KG1 (cell line): ENCODE measurements at regions not wholly inside any gene's neighbourhood (a gene's known extent, or its start where the extent isn't known, plus 50 kb on each side); places are given as distances from the start of the nearest gene placed in this dataset.
"Not testable (repeated sequence)": the region's sequence is repeated elsewhere in the genome, so short reads cannot be mapped to it uniquely, and the experiment has no call there.

ENCODE experiments used
- DNase-seq: peaks from one replicate; lab custom pipeline; 2025; lab: John Stamatoyannopoulos, UW

DNA sequence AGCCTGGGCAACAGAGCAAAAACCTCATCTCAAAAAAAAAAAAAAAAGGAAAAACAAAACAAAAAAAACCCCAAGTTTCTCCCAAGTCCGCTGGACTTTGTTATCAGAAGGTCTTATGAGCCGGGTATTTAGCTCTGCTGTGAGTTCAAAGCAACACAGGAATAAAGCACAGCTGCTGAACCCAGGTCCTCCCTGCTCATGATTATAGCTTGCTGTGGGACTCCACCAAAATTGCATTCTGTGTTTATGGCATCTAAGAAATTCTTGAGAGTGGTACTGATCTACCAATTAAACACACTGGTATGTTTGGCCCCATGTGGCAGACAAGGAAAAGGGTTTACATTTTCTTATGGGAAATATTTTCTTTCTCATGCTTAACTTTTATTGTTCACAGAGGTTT lies 93.6 kb upstream of the NEDD9 start:
- no peak for DNase-seq

DNA sequence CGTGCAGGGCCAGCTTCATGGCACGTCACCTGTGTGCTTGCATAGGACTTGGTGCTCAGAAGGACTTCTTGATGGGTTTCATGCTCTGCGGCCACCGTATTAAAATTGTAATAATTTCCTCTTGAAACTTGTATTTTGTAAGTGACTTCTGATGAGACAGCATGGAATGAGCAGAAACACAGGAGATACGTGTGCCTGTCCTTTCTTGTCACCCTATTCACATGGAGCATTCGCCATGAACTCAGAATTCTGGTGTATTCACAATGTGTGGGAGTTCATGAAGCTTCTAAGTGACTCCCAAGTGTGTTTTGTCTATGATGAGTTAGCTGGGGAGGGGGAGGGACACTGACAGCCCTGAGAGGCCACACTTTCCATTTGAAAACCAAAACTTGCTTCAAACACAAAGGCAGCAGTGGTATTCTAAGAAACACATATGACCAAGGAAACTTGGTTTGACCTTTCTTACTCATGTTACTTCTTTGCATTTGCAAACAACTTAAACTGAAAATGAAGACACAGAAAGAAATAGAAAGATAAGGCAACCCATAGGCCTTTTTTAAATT lies 92.1 kb upstream of the NEDD9 start:
- DNase-seq: no peak

GRCh38 chr6:11323666-11324452 lies 91.4 kb upstream of the NEDD9 start:
- no peak for DNase-seq

DNA sequence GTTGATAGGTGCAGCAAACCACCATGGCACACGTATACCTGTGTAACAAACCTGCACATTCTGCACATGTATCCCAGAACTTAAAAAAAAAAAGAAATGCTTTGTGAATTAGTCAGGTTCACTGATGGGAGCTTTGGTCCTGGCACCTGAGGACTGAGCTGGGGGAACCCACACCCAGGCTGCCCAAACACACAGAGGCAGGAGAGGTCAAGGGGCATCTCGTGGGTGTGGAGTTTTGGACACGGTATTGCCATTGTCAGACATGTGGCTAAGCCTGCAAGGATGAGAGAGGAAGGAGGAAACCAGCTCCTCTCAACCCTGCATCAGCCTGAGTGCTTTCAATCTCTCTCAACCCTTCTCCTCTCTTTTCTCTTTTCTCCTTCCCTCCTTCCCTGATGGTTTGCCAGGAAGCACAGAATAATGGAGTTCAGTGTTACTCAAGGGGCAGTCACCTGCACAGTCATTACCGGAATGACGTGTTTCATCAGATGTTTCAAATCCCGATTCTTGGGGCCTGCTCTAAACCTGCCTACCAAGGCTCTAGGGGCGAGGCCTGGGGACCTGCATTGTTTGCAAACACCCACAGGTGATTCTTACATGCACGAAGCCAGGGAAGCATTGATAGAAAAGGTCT lies 89.9 kb upstream of the NEDD9 start:
- no peak for DNase-seq

DNA sequence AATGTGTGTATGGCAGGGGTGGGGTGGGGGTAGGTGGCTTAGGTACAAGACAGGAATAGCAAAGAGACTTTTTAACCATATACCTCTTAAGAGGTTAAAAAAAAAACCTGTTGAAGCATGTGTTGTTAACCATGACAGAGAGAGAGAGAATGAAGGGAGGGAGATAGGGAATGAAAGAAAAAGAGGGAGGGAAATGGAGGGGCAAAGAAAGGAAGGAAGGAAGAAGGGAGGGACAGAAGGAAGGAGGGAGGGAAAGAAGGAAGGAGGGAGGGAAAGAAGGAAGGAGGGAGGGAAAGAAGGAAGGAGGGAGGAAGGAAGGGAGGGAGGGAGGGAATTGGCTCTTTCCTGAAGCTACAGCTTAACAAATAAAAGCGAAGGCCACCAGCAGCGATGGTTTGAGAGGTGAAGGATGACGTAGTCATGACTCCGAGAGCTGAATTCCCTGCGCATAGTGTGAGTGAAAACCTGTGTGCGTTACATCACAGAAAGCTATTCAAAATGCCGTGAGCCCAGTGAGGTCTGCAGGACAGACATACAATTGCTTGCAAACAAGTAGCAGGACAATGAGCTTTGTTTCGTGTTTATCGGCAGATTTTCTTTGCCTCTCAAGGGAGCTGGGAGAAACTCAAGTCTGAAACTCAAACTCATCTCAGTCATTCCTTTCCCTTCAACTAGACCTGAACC lies 88.6 kb upstream of the NEDD9 start:
- DNase-seq: no peak

GRCh38 chr6:11318835-11319813 lies 86.7 kb upstream of the NEDD9 start:
- no peak for DNase-seq

- no peak for DNase-seq
These were observed 85.7 kb upstream of the NEDD9 start for GRCh38 chr6:11317885-11318771.

- no peak for DNase-seq
These were observed 83.4 kb upstream of the NEDD9 start for GRCh38 chr6:11315743-11316437.

DNA sequence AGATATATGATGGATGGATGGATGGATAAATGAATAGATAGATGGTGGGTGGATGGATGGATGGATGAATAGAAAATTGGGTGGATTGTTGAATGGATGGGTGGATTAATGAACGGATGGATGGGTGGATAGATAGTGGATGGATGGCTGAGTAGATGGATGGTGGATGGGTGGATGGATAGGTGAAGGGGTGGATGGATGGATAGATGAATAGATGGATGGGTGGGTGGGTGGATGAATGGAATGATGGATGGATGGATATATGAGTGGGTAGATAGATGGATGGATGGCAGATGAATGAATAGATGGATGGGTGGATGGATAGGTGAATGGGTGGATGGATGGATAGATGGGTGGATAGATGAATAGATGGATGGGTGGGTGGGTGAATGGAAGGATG lies 80.7 kb upstream of the NEDD9 start:
- DNase-seq: no peak

- DNase-seq: no peak
These were observed 79.5 kb upstream of the NEDD9 start for GRCh38 chr6:11311970-11312369.

- no peak for DNase-seq
These were observed 77.6 kb upstream of the NEDD9 start for GRCh38 chr6:11309947-11310665.

DNA sequence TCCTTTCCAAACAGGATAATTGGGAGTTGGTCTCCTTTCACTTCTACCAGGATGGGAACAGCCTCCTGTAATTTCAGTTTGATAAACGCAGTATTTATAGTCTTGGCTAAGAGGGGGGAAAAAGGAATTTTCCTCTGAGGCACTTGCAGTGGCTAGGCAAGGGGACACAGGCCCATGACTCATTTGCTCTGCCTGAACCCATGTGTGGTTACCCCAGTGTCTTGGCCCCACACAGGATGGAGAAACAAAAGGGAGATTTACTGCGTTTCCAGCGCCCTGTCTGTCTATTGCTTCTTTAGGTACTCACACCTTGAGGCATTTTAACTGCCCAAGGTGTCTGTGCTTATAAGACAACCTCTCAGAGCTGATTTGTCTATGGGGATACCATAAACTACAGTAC lies 74.8 kb upstream of the NEDD9 start:
- DNase-seq: no peak

GRCh38 chr6:11304946-11305345 lies 72.5 kb upstream of the NEDD9 start:
- no peak for DNase-seq

GRCh38 chr6:11299876-11300428 lies 67.5 kb upstream of the NEDD9 start:
- DNase-seq: not testable (repeated sequence)

GRCh38 chr6:11299421-11299784 lies 66.9 kb upstream of the NEDD9 start:
- DNase-seq: not testable (repeated sequence)

- DNase-seq: no peak
These were observed 66.4 kb upstream of the NEDD9 start for GRCh38 chr6:11298651-11299420.

DNA sequence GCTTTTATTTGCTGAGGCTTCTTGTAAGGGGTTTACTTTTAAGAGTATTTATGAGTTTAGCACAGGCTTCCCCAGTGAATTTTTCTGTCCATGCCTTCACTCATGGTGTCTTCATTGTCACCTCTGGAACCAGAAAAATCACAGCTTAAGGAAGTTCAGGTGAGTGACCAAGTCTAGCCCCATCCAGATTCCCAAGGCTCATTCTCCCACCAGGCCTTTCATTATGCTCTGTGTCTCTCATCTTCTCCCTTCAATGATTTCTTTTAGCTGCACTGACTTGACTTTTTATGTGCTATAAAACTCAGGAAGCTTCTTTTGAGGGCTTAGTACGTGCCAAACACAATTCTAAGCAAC lies 64.9 kb upstream of the NEDD9 start:
- DNase-seq: no peak
